Activated naive CD8-positive, alpha-beta T cell (primary cell): ENCODE measurements at regions not wholly inside any gene's neighbourhood (a gene's known extent, or its start where the extent isn't known, plus 50 kb on each side); places are given as distances from the start of the nearest gene placed in this dataset.

ENCODE experiments used
- H3K27ac Mint-ChIP-seq: one replicate; pipeline ENCODE4 v1.8.0; 2021; ENCODE audit warnings: mixed read lengths
- H3K27me3 Mint-ChIP-seq: one replicate; pipeline ENCODE4 v1.8.0; 2021; ENCODE audit warnings: mixed read lengths
- H3K36me3 Mint-ChIP-seq: one replicate; pipeline ENCODE4 v1.8.0; 2021; ENCODE audit warnings: mixed read lengths
- H3K4me1 Mint-ChIP-seq: one replicate; pipeline ENCODE4 v1.8.0; 2021; ENCODE audit warnings: low read depth, mixed read lengths
- H3K4me3 Mint-ChIP-seq: one replicate; pipeline ENCODE4 v1.8.0; 2021; ENCODE audit warnings: mild to moderate bottlenecking, mixed read lengths
- H3K9me3 Mint-ChIP-seq: one replicate; pipeline ENCODE4 v1.8.0; 2021; ENCODE audit warnings: low read depth, mixed read lengths

DNA sequence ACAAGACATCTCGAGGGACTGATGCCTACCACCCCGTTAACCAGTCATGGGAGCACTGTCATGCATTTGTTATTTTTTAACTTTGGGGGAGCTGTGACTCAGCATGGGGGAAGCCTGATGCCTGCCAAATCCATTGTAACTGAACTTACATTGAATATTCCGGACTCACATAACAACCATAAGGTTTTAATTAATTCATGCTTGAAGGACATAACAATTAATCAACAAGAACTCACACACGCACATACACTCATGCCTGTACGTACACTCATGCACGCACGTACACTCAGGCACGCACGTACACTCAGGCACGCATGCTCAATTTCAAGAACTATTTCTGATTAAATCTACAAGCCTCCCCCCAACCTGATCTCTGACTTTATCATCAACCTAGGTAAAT is 1639.1 kb downstream of the SUCLG1 start:
- H3K36me3 Mint-ChIP-seq, result no peaks in the 10 kb centered on the region
- no peaks in the 10 kb centered on the region for H3K27me3 Mint-ChIP-seq
- H3K27ac Mint-ChIP-seq, result no peak overlapping the region
- no peaks in the 10 kb centered on the region for H3K4me1 Mint-ChIP-seq
- H3K9me3 Mint-ChIP-seq, result no peaks in the 10 kb centered on the region
- H3K4me3 Mint-ChIP-seq, result no peak overlapping the region

DNA sequence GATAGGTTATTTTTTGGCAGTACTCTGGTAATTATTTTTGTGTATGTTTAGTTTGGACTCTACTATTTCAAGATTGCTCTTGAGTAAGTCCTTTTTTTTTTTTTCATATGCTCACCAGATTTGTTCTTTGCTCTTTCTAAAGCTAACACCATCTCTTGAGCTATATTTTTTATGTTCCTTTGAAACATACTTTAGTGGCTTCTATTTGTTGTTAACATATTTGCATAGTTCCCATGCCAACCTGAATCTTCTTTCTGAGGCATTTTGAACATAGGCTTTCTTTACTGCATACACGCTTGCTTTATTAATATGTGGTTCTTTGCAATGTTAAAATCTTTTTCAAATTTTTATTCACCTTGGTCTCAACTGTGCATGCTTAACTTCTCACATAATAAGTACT is 1644.9 kb downstream of the SUCLG1 start:
- no peaks in the 10 kb centered on the region for H3K27me3 Mint-ChIP-seq
- no peak overlapping the region for H3K27ac Mint-ChIP-seq
- H3K9me3 Mint-ChIP-seq, result no peaks in the 10 kb centered on the region
- no peak overlapping the region for H3K4me3 Mint-ChIP-seq
- H3K4me1 Mint-ChIP-seq, result no peaks in the 10 kb centered on the region
- no peaks in the 10 kb centered on the region for H3K36me3 Mint-ChIP-seq

DNA sequence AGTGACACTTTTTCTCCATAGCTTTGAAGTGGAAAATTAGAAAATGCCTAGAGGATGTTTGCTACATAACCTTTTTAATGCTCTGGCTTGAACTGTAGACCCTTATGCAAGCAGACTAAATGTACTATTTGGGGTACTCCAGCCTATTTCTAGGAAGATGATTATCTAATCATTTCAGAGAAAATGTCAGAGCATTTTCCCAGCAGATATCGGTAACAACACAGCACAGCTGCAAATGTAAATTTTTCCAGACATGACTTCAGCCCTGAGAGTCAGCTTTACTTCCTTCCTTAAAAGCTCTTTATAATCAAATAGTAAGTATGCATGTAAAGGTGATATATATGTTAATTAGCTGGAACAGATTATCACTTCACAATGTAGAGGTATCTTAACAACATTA is 1647.1 kb downstream of the SUCLG1 start:
- no peak overlapping the region for H3K4me3 Mint-ChIP-seq
- peaks cover 11% of the 10 kb centered on the region for H3K9me3 Mint-ChIP-seq
- no peaks in the 10 kb centered on the region for H3K27me3 Mint-ChIP-seq
- H3K27ac Mint-ChIP-seq, result no peak overlapping the region
- H3K4me1 Mint-ChIP-seq, result no peaks in the 10 kb centered on the region
- H3K36me3 Mint-ChIP-seq, result no peaks in the 10 kb centered on the region

DNA sequence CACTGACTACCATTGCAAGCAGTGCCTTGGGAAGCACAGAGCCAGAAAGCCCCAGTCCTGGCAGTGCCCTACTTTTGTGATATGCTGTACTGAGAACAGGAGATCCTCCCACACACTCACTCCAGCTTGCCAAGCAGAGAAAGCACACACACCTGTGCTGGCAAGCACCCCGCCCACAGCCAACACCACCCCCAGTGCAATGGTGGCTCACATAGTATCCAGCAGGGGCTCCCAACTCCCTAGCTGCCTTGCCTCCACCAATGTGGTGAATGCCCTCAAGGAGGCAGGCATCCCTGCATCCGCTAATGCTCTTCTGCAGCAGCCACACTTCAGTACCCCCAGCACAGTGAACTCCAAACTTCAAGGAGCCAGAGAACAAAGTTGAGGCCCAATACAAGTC is 1655.8 kb downstream of the SUCLG1 start:
- Mint-ChIP-seq H3K4me1 (no peaks in the 10 kb centered on the region), H3K4me3 (no peak overlapping the region), H3K27ac (no peak overlapping the region), H3K36me3 (no peaks in the 10 kb centered on the region), H3K27me3 (no peaks in the 10 kb centered on the region), H3K9me3 (peaks cover 37% of the 10 kb centered on the region)

DNA sequence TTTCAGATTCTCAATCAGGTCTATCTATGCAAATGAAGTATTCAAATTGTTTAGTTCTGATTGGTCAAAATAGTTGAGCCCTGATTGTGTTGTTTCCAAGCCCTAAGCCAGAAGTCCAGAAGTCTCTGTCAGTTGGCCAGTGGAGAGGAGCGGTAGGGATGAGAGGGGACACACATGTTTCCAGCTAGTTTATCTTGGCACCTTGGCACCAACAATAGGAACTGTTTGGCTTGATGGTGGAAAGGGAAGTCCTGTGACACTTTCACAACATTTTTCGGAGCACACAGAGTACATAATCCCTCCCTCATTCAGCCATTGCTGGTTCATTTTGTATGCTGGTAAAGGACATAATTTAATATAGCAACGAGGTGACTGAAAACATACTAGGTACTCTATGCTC is 1661.6 kb downstream of the SUCLG1 start:
- peaks cover 4% of the 10 kb centered on the region for H3K9me3 Mint-ChIP-seq
- no peaks in the 10 kb centered on the region for H3K36me3 Mint-ChIP-seq
- no peak overlapping the region for H3K27ac Mint-ChIP-seq
- H3K4me1 Mint-ChIP-seq, result no peaks in the 10 kb centered on the region
- H3K27me3 Mint-ChIP-seq, result no peaks in the 10 kb centered on the region
- H3K4me3 Mint-ChIP-seq, result no peak overlapping the region

DNA sequence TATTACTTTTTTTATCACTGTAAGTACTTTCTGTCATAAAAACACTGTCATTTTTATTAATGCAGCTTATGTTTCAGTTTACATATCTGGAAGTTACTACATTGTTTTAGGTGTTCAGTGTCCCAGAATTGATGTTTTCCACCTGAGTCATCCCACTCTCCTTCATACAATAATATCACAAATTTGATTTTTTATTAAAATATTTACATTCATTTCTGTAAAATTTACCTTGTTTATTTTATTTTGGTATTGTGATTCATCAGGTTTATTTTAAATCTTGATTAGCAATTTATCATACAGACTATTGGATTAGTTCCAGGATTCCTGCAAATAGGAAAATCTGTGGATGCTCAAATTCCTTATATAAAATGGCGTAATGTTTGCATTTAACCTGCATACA is 1662.9 kb downstream of the SUCLG1 start:
- Mint-ChIP-seq H3K27ac (no peak overlapping the region), H3K27me3 (no peaks in the 10 kb centered on the region), H3K4me3 (no peak overlapping the region), H3K4me1 (no peaks in the 10 kb centered on the region), H3K36me3 (no peaks in the 10 kb centered on the region), H3K9me3 (peaks cover 4% of the 10 kb centered on the region)

DNA sequence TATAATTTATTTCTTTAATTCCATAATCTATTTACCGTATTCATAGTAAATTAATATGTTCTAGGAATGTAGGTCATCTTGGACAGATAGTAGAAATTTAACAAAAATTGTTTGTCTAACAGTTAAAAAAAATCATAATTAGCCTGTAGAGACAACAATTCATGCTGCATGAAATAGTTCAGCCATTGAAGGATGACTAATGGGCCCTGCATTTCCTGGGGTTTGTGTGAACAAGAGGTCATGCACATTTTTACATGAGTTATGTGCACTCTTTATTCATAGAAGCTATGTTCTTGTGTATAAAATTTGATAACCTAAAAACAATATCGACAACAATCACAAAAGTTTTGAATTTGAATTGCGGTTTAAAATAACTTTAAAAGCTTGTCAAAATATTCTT is 1663.6 kb downstream of the SUCLG1 start:
- H3K9me3 Mint-ChIP-seq, result no peaks in the 10 kb centered on the region
- H3K27ac Mint-ChIP-seq, result no peak overlapping the region
- no peaks in the 10 kb centered on the region for H3K4me1 Mint-ChIP-seq
- no peaks in the 10 kb centered on the region for H3K36me3 Mint-ChIP-seq
- no peak overlapping the region for H3K4me3 Mint-ChIP-seq
- H3K27me3 Mint-ChIP-seq, result no peaks in the 10 kb centered on the region

DNA sequence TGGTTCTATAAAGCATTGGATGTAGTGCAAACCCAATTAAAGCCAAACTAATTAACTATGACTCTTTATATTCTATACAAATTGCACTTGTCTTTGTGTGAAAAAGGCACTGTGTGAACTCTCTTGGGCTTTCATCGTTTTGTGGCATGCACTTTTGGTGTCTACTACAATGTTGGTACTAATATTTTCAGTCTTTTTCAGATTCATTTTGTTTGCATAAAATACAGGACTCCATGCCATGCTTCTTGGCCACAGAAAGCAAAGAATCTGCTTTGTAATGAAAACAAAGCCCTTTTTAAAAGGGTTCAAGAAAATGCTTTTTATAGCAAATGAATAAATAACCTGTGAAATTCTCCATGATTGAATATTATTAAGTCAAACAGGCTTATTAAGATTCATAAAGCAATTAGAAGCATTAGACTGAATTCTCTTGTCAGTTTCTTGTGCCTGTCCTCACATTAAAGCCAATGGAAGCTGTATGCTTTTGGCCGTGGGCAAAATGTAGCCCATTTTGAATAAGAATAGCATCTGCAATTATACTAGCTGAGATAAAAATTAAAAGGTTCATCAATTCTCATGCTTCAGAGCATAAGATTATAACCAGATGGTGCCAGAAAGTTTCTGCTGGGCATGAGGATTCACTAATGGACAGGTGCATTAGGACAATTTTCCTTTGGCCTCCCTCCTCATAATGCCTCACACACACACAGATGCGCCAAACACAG is 1665.2 kb downstream of the SUCLG1 start:
- no peaks in the 10 kb centered on the region for H3K9me3 Mint-ChIP-seq
- no peaks in the 10 kb centered on the region for H3K36me3 Mint-ChIP-seq
- no peak overlapping the region for H3K27ac Mint-ChIP-seq
- no peak overlapping the region for H3K4me3 Mint-ChIP-seq
- H3K4me1 Mint-ChIP-seq, result no peaks in the 10 kb centered on the region
- no peaks in the 10 kb centered on the region for H3K27me3 Mint-ChIP-seq

DNA sequence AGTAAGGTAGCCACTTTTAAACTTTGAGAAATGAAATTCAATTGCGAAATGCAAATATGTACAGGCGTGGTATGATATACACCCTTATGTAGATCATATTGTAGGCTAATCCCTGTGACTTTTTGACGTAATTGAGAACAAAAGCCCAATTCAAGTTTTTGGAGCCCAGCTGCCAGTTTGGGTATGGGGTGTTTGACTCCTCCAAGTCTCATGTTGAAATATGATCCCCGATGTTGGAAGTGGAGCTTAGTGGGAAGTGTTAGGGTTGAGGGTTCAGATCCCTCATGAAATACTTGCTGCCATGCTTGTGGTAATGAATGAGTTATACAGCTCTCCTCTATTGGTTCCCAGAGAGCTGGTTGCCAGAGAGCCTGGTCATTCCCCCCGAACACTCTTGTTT is 1666.8 kb downstream of the SUCLG1 start:
- Mint-ChIP-seq H3K27me3 (no peaks in the 10 kb centered on the region), H3K36me3 (no peaks in the 10 kb centered on the region), H3K4me1 (no peaks in the 10 kb centered on the region)

DNA sequence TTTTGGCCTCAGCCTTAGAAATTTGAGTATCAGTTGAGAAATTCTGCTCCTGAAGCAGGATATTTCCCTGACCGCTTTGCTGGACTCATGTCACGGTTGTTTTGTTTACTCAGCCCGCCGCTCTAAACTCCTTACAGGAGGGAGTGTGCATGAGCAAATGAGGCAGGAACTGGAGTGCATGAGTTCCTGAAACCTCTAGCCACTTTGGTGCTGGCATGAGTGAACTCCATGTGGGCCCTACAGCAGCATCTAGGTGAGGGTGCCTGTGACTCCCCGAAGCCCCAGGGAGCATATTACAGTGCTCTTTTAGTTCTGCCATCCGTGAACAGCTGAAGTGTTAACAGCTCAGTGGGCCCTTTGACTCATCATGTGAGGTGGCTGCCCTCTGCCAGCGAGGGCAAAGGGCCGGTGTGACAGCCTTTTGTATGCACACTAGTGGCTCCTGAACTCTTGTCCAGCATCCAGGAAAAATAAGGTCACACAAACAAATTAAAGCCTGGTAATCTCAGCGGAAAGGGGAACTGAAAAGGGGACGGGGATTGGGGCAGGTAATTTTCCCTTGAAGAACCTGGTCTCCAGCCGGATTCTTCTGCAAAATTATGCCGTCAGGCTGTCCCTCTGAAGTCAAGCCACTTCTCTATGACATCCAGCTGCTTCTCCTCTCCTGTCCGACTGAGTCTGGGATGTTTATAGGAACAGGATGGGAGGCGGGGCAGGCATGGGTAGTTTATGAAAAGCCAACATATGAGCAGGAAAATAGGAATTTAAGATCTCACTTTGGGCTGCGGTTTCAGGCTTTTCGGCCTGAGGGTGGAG is 1668.7 kb downstream of the SUCLG1 start:
- Mint-ChIP-seq H3K27ac (no peak overlapping the region), H3K4me1 (no peaks in the 10 kb centered on the region), H3K27me3 (no peaks in the 10 kb centered on the region), H3K36me3 (no peaks in the 10 kb centered on the region), H3K4me3 (no peak overlapping the region), H3K9me3 (no peaks in the 10 kb centered on the region)

More for the DNA sequence above, 1666.8 kb downstream of the SUCLG1 start:
- no peak overlapping the region for H3K27ac Mint-ChIP-seq
- no peak overlapping the region for H3K4me3 Mint-ChIP-seq
- H3K9me3 Mint-ChIP-seq, result no peaks in the 10 kb centered on the region

DNA sequence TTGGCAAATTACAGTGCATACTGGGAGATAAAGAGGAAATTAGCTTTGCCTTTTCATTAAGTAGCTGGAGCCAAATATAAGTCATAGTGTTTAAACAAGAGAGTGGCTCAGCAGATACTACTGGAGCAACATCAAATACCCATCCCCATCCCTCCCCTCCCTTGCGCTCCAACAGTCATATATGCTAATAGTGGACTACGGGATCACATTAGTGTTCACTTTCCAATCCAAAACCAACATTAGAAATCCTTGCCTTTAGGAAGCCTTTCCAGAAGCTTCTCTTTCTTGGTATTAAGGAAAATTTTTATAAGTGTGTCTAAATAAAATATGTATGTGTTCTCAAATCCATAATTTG is 1669.3 kb downstream of the SUCLG1 start:
- Mint-ChIP-seq H3K4me1 (no peaks in the 10 kb centered on the region), H3K27me3 (no peaks in the 10 kb centered on the region), H3K9me3 (no peaks in the 10 kb centered on the region), H3K4me3 (no peak overlapping the region), H3K36me3 (no peaks in the 10 kb centered on the region), H3K27ac (no peak overlapping the region)

DNA sequence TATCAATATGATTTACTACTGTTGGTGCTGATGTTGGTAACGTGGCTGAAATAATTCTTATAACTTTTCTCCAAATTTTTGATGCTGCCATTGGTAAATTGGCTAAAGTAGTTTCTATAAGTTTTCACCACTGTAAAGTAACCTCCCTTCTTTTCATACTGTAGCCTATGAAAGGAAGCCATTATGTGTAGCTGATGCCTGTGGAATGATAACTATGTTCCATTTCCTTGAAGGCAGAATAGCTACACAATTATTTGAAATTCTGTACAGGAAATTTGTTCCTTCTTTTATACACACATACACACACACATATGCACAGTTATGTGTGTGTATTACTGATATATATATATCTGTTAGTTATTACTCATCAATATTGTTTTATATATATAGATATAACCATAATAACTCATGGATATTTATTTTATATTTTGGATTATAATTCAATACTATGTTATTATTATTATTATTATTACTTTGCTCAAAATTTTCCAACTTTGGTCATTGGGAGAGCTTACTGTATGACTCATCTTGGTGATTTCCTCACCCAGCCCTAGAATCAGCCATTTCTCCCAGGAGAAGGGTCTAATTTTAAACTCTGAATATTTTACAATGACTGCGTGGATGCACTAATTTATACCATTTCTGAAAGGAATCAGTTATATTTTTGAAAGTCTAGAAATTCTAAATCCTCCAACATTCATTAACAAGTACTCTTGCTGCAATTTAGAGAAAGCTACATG is 1677.7 kb downstream of the SUCLG1 start:
- Mint-ChIP-seq H3K27ac (no peak overlapping the region), H3K36me3 (no peaks in the 10 kb centered on the region), H3K4me3 (no peak overlapping the region), H3K27me3 (no peaks in the 10 kb centered on the region), H3K4me1 (no peaks in the 10 kb centered on the region), H3K9me3 (peaks cover 4% of the 10 kb centered on the region)

DNA sequence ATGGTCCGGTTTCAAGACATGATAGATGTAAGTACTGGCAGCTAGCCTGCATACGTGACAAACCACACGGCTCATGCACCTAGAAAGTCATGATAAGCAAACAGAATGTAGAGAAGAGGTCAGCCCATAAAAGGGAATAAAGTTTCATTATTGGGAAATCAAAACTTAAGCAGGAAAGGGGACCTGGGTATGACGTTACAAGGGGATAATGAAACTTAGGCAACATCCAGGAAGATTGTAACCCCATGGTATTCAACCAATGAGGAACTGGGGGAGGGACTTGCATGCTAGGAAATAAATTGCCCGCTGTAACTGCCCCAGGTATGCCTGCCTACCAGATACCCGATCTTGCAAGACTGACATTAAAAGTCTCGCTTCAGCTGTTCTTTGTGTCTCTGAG is 1679.0 kb downstream of the SUCLG1 start:
- Mint-ChIP-seq H3K27ac (no peak overlapping the region), H3K4me3 (no peak overlapping the region), H3K9me3 (peaks cover 4% of the 10 kb centered on the region), H3K27me3 (no peaks in the 10 kb centered on the region), H3K36me3 (no peaks in the 10 kb centered on the region), H3K4me1 (no peaks in the 10 kb centered on the region)

DNA sequence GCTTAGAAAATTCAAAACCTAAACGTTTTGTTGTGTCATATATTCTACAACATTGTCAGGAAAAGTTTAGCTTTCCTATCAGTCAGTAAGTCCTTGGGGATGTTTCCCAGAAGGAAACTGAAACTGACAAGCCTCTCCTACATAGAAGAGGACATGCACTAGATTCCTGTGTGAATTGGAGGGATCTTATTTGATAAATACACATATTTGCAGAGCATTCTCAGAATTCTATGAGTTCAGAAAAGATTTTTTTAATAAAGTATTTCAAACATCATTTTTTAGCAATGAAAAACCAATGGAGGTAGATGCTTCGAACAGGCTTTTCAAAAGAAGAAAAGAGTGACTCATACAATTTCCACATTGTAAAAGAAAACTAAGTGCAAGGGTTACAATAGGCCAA is 1706.7 kb downstream of the SUCLG1 start:
- Mint-ChIP-seq H3K9me3 (peaks cover 24% of the 10 kb centered on the region), H3K27me3 (no peaks in the 10 kb centered on the region), H3K36me3 (peaks cover 2% of the 10 kb centered on the region), H3K4me3 (no peak overlapping the region), H3K27ac (no peak overlapping the region), H3K4me1 (no peaks in the 10 kb centered on the region)

DNA sequence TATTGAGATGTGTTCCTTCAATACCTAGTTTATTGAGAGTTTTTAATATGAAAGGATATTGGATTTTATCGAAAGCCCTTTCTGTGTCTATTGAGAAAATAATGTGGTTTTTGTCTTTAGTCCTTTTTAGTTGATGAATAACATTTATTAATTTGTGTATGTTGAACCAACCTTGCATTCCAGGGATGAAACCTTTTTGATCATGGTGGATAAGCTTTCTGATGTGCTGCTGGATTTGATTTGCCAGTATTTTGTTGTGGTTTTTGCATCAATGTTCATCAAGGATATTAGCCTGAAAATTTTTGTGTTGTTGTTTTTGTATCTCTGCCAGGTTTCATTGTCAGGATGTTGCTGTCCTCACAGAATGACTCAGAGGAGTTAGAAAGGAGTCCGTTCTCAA is 1710.4 kb downstream of the SUCLG1 start:
- no peak overlapping the region for H3K4me3 Mint-ChIP-seq
- H3K9me3 Mint-ChIP-seq, result peaks cover 35% of the 10 kb centered on the region
- peaks cover 2% of the 10 kb centered on the region for H3K36me3 Mint-ChIP-seq
- H3K4me1 Mint-ChIP-seq, result no peaks in the 10 kb centered on the region
- H3K27me3 Mint-ChIP-seq, result no peaks in the 10 kb centered on the region
- no peak overlapping the region for H3K27ac Mint-ChIP-seq
